Globus pallidus (tissue), 1 donor: ENCODE measurements at regions not wholly inside any gene's neighbourhood (a gene's known extent, or its start where the extent isn't known, plus 50 kb on each side); places are given as distances from the start of the nearest gene placed in this dataset.
"Not testable (repeated sequence)": the region's sequence is repeated elsewhere in the genome, so short reads cannot be mapped to it uniquely, and the experiment has no call there.

Experiments
- DNase-seq: peaks from one replicate; pipeline ENCODE4 v3.0.0-alpha.2; 2015; ENCODE audit warnings: low spot score

DNA sequence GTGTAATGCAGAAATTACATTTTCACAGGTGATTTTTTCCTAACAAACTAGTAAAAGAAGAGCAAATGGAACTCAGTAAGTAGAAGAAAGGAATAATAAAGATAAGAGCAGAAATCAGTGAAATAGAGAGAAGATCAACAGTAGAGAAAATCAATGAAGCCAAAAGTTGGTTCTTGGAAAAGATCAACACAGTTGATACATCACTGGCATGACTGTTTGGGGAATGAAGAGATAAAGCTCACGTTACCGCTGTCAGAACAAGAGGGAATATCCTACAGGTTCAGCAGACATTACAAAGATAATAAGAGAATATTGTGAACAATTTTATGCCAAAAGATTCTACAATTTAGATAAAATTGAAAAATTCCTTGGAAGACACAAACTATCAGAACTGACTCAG lies 146.4 kb downstream of the ACTR3B start:
- no peak for DNase-seq

DNA sequence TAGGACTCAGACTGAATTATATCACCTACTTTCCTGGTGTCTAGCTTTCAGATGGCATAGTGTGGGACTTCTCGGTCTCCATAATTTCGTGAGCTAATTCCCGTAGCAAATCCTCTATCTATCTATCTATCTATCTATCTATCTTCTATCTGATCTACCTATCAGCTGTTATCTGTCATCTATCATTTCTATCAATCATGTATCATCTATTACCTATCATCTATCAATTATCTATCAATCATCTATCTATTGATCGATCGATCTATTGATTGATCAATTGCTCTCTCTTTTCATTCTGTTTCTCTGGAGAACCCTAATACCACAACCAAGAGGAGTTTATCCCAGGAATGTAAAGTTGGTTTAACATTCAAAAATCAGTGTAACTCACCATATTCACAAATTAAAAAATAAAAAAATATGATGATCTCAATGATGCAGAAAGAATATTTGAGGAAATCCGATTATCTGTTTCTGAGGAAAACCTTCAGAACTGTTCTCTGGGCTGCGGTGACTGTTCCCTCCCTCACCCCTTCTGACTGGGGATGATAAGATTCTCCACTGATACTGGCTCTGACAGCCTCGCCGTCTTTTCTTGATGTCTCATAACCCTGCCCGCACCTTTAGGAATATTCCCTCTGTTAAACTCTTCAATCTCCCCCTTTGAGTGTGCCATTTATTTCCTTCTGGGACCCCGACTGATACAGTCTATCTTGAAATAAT lies 147.7 kb downstream of the ACTR3B start:
- DNase-seq, result no peak

DNA sequence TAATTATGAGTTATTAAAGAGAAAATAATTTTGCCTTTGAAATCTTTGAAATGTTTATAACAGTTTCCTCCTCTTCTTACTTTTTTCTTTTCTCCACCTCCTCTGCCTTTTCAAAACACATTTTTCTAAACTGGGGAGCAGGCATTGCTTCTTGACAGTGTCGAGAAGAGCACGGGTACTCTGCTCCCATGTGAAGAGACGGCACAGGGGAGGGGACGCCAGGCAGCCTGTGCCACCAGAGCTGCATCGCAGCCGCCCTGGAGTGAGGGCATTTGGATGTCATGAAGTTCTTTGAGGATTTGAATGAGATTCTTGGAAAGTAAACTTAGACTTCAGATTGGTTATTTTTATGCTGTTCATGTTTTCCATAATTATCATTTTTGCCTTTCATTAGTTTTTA lies 149.7 kb downstream of the ACTR3B start:
- no peak for DNase-seq

GRCh38 chr7:152909683-152910544 lies 150.4 kb downstream of the ACTR3B start:
- peak; percentile 43 for DNase-seq

DNA sequence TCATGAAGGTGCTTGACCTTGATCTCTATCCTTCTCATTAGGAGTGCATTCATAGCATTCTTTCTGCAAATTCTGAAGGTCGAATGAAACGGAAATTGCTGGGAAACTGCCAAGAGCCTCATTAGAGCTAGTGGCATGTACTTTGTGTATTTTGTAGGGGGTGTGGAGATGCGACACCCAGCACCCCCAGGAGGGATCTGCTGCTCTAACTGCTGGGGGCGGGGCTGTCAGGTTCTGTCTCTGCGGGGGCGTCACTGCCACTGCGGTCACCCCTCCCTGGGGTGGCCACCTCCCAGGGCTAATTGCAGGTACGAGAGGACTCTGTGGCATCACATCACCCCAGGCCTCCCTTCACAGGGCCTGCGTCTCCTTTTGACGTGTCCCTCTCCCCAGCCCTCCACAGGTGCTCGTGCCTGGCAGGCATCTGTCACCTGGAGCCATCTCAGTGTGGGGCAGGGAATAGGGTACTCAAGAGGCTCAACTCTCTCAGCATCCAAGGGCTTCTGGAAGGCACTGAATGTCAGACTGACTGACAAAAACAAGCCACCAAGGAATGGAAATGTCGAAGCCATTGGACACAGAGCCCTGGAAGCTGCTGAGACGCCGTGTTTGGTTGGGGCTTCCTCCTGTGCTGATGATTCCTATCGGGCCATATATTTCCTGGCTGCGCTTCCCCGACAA lies 151.1 kb downstream of the ACTR3B start:
- no peak for DNase-seq

GRCh38 chr7:152911226-152911560 lies 151.6 kb downstream of the ACTR3B start:
- DNase-seq, result no peak

DNA sequence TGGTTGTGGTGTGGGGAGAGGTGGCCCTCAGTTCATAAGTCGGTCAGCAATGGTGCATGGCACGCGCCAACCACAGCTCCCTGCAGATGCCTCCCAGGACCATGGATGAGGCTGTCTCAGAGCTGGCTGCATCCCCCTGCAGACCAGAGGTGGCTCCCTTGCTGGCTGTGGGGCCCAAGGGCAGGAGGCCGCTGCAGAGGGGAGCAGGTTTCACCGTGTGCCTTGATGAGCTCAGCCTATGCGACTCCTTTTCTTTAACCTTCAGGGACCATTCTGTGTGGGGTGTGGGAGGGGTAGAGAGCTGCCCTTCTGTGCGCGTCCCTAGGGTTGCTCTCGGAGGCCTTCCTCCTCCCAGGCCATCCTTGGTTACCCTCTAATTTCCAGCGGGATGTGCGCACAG lies 152.4 kb downstream of the ACTR3B start:
- no peak for DNase-seq

DNA sequence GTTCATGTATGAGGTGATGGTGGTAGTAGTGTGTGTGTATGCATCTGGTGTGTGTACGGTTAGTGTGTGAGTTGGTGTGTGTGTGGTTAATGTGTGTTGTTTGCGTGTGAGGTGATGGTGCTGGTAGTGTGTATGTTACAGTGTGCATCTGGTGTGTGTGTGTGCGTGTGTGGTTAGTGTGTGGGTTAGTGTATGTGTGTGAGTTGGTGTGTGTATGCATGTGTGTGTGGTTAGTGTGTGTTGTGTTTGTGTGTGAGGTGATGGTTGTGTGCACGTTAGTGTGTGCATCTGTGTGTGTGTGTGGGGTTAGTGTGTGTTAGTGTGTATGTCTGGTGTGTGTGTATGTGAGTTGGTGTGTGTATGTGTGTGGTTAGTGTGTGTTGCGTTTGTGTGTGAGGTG lies 153.0 kb downstream of the ACTR3B start:
- DNase-seq, result no peak

GRCh38 chr7:152913492-152913891 lies 153.9 kb downstream of the ACTR3B start:
- no peak for DNase-seq

DNA sequence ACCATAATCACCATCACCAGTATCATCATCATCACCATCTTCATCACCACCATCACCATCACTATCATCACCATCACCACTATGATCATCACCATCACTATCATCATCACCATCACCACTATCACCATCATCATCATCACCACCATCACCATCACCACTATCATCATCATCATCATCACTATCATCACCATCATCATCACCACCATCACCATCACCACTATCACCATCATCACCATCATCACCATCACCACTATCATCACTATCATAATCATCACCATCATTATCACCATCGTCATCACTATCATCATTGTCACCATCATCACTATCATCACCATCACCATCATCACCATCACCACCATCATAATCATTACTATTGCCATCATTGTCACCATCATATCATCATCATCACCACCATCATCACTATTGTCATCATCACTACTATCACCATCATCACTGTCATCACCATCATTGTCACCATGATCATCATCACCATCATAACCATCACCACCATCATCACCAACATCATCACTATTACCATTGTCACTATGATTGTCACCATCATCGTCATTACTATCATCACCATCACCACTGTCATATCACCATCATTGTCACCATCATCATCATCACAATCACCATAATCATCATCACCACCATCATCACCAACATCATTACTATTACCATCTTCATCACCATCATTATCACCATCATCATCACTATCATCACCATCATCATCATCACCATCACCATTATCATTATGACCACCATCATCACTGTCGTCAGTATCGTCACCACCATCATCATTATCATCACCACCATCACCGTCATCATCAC lies 154.7 kb downstream of the ACTR3B start:
- no peak for DNase-seq

DNA sequence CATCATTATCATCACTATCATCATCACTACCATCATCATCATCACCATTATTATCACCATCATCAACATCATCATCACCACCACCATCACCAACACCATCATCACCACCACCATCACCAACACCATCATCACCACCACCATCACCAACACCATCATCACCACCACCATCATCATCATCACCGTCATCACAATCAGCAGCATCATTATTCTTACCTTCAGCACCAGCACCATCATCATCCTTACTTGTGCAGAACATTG lies 155.2 kb downstream of the ACTR3B start:
- not testable (repeated sequence) for DNase-seq

- DNase-seq, result no peak
These were observed 162.9 kb downstream of the ACTR3B start for GRCh38 chr7:152922318-152923081.

DNA sequence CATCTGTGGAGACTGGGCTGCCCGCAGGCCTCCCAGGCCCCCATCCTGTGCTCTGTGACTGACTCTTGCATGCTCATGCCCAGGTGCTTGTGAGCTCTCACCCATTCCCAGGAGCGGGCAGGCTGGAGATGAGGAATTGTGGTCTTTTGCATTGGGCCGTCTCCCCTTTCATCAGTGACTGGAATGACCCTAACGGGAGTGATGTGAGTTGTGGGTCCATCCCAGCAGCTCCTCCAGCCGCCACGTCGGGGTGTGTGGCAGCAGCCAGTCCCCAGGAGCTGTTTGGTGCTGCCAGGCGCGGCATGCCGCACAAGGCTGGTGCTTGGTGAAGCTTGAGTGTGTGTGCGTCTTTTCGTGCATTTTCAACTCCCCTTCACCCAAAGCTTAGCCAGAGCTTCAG lies 164.2 kb downstream of the ACTR3B start:
- no peak for DNase-seq

GRCh38 chr7:152924238-152924637 lies 164.7 kb downstream of the ACTR3B start:
- peak; percentile 79 for DNase-seq

DNA sequence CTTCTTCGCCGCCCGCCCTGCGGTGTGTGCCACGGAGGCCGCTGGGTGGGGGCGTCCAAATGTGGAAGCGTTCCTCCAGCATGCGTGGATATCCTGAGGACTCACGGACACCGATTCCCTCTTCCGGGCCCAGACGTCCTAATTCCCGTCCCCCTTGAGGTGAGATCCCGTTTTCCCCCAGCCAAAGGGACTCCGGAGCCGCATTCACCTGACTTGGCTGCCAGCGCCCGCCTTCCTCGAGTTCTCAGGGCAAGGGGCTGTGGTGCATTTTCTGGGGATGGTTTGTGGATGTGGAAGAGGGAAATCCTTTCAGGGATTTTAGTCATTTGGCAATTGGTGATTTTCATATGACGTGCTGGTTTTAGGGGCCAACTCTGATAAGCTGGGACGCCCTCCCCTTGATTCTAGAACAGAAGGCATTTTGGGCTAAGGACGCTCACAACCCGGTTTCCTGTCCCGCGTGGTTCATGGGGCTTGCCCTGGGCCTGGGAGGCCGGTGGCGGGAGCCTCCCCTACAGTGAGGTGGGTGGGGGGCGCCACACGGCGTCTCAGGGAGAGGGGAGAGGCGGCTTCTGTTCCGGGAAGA lies 165.4 kb downstream of the ACTR3B start:
- no peak for DNase-seq

GRCh38 chr7:152925412-152926147 lies 166.0 kb downstream of the ACTR3B start:
- no peak for DNase-seq

DNA sequence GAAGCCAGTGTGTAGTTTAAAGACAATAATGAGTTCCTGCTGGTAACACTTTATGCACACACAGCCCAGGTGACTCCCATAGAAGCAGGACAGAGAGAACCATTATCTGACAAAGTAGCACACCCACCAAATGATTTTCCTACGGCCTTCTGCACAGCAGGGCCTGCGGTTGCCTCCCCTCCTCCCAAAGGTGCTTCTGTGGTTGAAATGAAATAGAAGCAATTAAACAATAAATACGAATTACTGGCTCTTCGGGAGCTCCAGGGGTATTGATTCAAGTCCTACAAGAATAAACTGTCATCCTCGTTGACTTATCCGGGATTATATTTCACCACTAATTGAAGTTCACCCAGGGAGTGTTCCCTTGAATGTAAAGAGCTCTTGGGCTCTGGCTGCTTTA lies 172.1 kb downstream of the ACTR3B start:
- no peak for DNase-seq

- DNase-seq, result no peak
These were observed 177.7 kb downstream of the ACTR3B start for GRCh38 chr7:152937282-152937681.

DNA sequence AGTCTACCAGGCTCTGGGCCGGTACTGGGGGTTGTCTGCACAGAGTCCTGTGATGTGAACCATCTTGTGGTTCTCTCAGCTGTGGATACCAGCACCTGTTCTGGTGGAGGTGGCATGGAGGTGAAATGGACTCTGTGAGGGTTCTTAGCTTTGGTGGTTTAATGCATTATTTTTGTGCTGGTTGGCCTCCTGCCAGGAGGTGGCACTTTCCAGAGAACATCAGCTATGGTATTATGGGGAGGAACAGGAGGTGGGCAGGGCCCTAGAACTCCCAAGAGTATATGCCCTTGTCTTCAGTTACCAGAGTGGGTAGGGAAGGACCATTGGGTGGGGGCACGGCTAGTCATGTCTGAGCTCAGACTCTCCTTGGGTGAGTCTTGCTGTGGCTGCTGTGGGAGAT lies 187.1 kb downstream of the ACTR3B start:
- not testable (repeated sequence) for DNase-seq

DNA sequence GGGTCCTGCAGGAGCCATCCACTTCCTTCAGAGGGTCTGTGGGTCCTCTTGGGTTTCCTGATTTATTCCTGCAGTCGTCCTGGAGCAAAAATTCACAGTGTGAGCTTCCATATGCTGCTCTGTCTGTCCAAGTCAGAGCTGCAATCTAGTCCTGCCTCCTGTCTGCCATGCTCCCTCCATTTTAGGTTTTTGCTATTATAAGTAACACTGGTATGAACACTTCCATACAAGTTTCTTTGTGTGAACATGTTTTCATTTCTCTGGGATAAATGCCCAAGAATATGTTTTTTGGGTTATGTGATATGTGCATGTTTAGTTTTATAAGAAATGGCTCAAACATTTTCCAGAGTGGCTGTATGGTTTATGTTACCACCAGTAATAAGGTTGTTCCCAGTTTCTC lies 188.1 kb downstream of the ACTR3B start:
- DNase-seq, result no peak

DNA sequence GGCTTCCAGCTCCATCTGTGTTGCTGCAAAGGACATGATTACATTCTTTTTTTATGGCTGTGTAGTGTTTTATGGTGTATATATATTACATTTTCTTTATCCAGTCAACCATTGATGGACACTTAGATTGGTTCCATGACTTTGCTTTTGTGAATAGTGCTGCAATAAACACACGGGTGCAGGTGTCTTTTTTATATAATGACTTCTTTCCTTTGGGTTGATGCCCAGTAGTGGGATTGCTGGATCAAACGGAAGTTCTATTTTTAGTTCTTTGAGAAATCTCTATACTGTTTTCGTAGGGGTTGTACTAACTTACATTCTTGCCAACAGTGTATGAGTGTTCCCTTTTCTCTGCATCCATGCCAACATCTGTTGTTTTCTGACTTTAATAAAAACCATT lies 189.7 kb downstream of the ACTR3B start:
- DNase-seq, result no peak
